HG03565 (cell line): ENCODE measurements at regions not wholly inside any gene's neighbourhood (a gene's known extent, or its start where the extent isn't known, plus 50 kb on each side); places are given as distances from the start of the nearest gene placed in this dataset.
A peak's percentile ranks its signal among the peaks of the same experiment; 100 is the strongest.

ENCODE experiments used
- ATAC-seq: cut with Tn5 transposase; IDR thresholded peaks from one replicate; pipeline ENCODE4 v1.9.1; 2021; ENCODE audit warnings: mild to moderate bottlenecking, moderate library complexity; ENCODE audit not compliant: unreplicated experiment

GRCh38 chr4:57926311-57926710 lies 816.1 kb upstream of the IGFBP7 start:
- ATAC-seq, result no peak

DNA sequence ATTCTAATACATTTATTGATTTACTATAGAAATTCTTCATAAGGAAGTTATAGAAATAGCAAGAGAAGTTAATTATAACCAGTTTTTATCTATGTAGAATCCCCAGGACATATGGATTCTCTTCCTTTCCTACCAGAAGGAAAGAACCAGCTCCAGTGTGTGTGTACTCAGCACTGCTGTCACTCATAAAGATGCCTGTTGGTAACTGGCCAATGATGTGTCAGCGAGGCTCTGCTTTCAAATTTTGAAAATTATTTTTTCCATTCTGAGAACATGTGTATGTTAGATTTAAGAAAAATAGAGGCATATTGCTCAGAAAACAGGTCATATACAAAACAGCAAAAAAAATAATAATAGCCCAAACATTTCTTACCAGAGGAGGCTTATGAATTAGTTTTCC lies 814.8 kb upstream of the IGFBP7 start:
- no peak for ATAC-seq

GRCh38 chr4:57916479-57916878 lies 806.3 kb upstream of the IGFBP7 start:
- ATAC-seq, result no peak

DNA sequence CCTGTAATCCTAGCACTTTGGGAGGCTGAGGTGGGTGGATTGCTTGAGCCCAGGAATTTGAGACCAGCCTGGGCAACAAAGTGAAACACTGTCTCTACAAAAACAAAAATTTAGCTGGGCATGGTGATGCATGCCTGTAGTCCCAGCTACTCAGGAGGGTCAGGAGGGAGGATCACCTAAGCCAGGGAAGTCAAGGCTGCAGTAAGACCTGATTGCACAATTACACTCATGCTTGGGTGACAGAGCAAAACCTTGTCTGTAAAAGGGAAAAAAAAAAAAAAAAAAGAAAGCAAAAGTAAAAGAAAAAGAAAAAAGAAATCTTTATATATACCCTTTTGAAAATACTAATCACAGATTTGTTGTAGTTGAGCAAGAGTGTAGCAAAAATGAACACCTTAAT lies 801.0 kb upstream of the IGFBP7 start:
- no peak for ATAC-seq

GRCh38 chr4:57910151-57910550 lies 800.0 kb upstream of the IGFBP7 start:
- ATAC-seq, result no peak

DNA sequence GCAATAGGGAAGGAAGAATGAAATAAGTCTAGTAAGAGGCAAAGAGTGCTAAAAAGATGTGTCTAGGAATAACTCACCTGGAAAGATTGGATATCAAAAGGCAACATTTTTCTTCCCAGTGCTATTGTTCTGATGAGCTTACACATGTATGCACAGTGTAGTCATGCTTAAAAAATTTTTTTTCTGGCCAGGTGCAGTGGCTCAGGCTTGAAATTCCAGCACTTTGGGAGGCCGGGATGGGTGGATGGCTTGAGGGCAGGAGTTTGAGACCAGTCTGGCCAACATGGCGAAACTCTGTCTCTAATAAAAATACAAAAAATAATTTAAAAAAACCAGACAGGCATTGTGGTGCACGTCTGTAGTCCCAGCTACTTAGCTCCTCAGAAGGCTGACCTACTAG lies 795.8 kb upstream of the IGFBP7 start:
- no peak for ATAC-seq

- ATAC-seq, result no peak
These were observed 766.9 kb upstream of the IGFBP7 start for GRCh38 chr4:57877047-57877458.

- ATAC-seq, result no peak
These were observed 765.7 kb upstream of the IGFBP7 start for GRCh38 chr4:57875829-57876392.

DNA sequence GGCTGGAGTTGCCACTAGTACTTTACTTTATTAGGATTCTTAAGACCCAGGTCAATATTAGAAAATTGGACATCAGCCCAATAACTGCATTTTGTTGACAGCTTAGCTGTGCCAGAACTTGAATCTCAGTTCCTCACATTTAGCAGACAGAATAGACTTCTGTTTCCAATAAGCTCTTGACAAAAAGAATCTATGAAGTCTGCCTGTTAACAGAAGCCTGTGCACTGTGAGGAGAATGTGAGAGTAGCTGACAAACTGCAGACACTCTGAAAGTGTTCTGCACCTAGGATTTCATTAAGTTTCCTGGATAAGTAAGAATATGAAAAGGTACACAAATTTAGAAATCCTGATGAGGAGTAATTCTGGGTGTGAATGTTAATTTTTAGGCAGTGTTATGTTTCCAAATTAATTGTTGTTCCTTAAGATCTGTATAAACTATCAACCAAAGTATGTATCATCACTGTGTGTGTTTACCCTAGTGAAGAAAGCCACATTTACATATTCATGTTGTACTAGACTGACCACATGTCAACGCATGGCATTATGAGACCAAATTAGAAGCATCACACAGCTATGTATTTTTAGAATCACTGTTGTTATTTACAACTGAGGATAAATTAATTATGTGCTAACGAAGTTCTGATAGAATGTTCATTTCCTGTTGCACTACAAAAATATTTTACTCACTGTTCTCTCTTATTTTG lies 756.4 kb upstream of the IGFBP7 start:
- no peak for ATAC-seq

DNA sequence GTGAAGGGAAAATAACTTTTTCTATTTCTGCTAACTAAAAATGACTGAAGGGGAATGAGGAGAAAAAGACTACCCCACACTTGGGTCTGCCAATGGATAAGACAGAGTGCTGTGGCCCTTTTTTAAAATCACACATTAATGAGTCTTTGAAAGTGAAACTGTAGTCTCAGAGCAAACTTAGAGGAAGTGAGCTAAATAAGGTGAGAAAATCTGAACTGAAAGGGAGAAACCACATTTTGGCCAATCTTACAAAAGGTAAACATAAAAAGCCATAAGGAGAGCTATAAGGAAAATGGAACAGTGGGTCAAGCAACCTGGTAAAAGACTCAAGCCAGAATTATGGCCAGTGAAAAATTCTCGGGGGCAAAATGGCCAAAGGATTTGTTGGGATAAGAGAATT lies 755.1 kb upstream of the IGFBP7 start:
- peak; percentile 90 for ATAC-seq

- ATAC-seq, result peak; percentile 82
These were observed 744.6 kb upstream of the IGFBP7 start for GRCh38 chr4:57854748-57855147.

DNA sequence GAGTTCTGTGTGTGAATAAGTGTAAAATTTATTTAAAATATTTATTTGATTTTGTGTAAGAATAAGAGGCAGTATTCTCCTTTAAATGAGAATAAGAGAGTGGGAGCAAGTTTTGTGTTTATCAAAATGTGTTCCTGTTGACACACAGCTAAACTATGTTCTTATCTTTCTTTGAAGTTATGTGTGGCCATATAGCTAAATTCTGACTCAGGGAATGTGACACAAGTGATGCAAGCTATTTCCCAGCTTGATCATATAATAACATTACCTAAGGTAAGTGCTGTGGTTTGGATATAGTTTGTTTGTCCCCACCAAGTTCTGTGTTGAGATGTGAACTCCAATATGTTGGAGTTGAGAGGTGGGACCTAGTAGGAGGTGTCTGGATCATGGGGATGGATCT lies 740.0 kb upstream of the IGFBP7 start:
- ATAC-seq, result no peak

- no peak for ATAC-seq
These were observed 721.9 kb upstream of the IGFBP7 start for GRCh38 chr4:57832083-57832482.

DNA sequence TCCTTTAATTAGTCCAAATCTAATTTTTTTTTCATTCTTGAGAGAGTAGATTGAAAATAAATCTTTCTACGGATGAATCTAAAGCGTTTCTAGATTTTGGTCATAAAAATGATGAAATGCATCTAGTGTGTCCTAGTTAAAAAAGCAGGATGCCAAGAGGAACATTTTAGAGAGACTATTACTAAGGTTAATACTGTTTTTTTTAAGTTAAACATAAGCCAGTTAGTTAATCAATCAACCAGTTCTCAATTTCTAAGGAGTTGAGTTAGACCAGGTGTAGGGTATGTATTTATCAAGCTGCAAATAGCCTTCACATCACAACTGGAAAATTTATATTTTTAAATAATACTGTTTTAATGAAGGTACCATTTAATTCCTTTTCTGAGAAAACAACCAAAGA lies 679.5 kb upstream of the IGFBP7 start:
- no peak for ATAC-seq

GRCh38 chr4:57777876-57778275 lies 667.7 kb upstream of the IGFBP7 start:
- no peak for ATAC-seq

DNA sequence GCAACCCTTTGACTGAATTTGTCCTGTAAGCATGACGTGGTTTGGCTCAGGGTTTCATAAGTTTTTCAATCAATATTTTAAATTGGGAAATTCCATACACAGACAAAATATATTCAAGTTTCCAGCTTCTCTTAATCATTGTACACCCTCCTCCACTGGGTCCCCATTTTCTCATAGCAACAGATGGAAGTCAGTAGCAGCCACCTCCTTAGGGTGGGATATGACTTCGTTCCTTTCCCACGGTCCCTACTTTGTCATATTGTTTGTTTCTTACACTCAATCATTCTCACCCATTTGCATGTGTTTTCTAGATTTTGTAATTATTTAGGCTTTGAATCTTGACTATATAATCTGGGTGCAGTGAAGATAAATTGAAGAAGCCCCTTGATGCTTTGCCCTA lies 664.5 kb upstream of the IGFBP7 start:
- no peak for ATAC-seq

GRCh38 chr4:57774171-57774570 lies 664.0 kb upstream of the IGFBP7 start:
- no peak for ATAC-seq

DNA sequence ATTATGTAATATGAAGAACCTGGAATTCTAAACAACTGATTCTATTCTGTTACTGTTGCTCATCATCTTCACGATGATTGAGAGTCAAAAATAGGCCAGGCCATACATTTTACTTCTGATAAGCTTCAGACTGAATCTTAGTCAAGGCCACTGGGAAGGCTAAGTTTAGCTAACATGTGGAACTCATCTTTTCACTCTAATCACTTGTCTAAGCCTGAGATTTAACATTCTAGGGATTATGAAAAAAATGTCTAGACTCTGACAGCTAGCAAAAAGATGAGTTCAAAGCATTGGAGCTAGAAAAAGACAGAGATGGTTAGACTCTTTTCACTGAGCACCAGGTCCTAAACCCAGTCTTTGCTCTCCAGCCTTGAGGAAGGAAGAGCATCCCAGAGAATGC lies 656.2 kb upstream of the IGFBP7 start:
- ATAC-seq, result no peak

- no peak for ATAC-seq
These were observed 654.7 kb upstream of the IGFBP7 start for GRCh38 chr4:57764856-57765255.

GRCh38 chr4:57763070-57763469 lies 652.9 kb upstream of the IGFBP7 start:
- no peak for ATAC-seq

DNA sequence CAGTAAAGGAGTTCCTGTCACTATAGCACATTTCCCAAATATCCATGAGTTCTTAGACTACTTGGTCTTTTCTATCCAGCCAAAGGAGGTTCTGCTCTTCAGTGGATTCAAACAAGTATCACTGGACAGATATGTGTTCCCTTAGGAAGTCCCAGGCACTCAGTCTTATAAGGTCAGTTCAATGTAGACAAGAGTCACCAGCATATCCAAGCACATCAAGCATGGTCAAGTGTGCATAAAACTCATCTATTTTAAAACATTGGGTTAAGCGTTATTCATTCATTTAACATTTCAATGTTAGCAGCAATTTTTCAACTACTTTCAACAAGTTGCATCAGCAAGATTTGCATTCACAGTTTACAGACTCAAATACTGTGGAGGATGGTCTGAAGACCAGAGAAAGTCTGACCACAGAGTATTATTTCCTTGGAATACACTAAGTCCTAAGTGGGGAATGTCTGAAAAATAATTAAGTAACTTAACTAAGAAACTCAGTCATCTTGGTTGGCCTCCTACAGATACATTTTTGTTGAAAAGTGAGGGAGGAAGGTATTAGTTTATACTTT lies 630.5 kb upstream of the IGFBP7 start:
- no peak for ATAC-seq

DNA sequence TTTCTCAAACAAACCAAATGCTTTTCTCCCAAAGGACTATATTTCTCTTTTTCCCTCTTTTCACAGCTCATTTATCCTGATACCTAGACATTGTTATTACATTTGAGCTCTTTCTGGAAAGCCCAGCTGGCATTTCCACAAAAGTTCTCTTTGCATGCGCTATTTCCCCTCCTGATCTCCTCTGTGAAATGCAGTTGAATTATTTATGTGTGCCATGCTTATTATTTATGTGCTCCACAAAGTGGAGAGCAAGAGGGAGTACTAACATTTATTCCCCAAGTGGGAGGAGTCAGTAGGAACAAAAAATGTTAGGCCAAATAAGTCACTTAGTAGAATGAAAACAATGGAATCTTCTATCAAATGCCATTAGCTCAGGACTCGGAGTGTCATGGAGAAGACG lies 626.6 kb upstream of the IGFBP7 start:
- ATAC-seq, result no peak
